ENCODE measurements at regions not wholly inside any gene's neighbourhood (a gene's known extent, or its start where the extent isn't known, plus 50 kb on each side); places are given as distances from the start of the nearest gene placed in this dataset.

- ChIA-PET RAD21 (ENCODE audit: unreplicated experiment) (no interaction called here), SMC1A (ENCODE audit: uncharacterized antibody, unreplicated experiment) (no interaction called here), POLR2A (no interaction called here), CTCF (no interaction called here)
- no TSS peak for BruUV-seq (replicated peaks)
- Histone ChIP-seq H3K4me1 (ENCODE audit: control insufficient read depth, insufficient read depth, low read length) (no peaks in the 10 kb centered on the region), H3K4me2 (ENCODE audit: control insufficient read depth, insufficient read depth) (no peak overlapping the region), H3K9ac (ENCODE audit: control insufficient read depth, insufficient read depth, low read length) (no peak overlapping the region), H3K9me3 (replicated peaks; ENCODE audit: control insufficient read depth, insufficient read depth, low read length) (no peaks in the 10 kb centered on the region), H4K20me1 (ENCODE audit: control insufficient read depth, insufficient read depth) (no peaks in the 10 kb centered on the region), H3K4me3 (no peak overlapping the region), H3K27me3 (replicated peaks in 1 of 2; ENCODE audit: control insufficient read depth in 2 of 2, insufficient read depth in 2 of 2, low read length in 1 of 2) (0 out of 4 replicates have a peak, but pooled peaks cover 0 to 3% of the 10 kb centered on the region in 2 experiments), H3K79me2 (ENCODE audit: control insufficient read depth, insufficient read depth, low read length) (no peaks in the 10 kb centered on the region), H2AFZ (ENCODE audit: control insufficient read depth, low read depth, low read length) (no peak overlapping the region), H3K36me3 (ENCODE audit: control insufficient read depth in 2 of 2, insufficient read depth in 2 of 2, low read length in 1 of 2) (no peaks in the 10 kb centered on the region), H3K27ac (ENCODE audit: control insufficient read depth, insufficient read depth) (no peak overlapping the region)
- DNase-seq (ENCODE audit: low read depth, low spot score) (no peak), FAIRE-seq (no peak), ATAC-seq (no peak)
- TF ChIP-seq ZNF384 (IDR thresholded peaks at IDR 0.05; ENCODE audit: borderline replicate concordance, low read depth, low read length) (no peak), RELB (IDR thresholded peaks at IDR 0.05; ENCODE audit: low read depth) (no peak), TCF3 (IDR thresholded peaks at IDR 0.05; ENCODE audit: borderline replicate concordance, insufficient read depth, low read depth, low read length) (no peak), ESRRA (IDR thresholded peaks at IDR 0.05; ENCODE audit: low read length) (no peak), ATF7 (IDR thresholded peaks at IDR 0.05; ENCODE audit: low read depth) (no peak), BCLAF1 (IDR thresholded peaks at IDR 0.05) (no peak), POLR2AphosphoS2 (IDR thresholded peaks at IDR 0.05; ENCODE audit: low read depth, low read length) (no peak), RBBP5 (conservative IDR thresholded peaks at IDR 0.05) (no peak), SIX5 (IDR thresholded peaks at IDR 0.05; ENCODE audit: low read depth, low read length, severe bottlenecking) (no peak), MXI1 (IDR thresholded peaks at IDR 0.05; ENCODE audit: low read depth, low read length) (no peak), BCL3 (IDR thresholded peaks at IDR 0.05; ENCODE audit: borderline replicate concordance, insufficient read depth, low read depth, low read length, poor library complexity, severe bottlenecking) (no peak), NKRF (conservative IDR thresholded peaks at IDR 0.05) (no peak)
- in situ Hi-C loops (cut with MboI): no loop called here
- intact Hi-C loops (cut with micrococcal nuclease; ENCODE audit: unreplicated experiment): no loop called here
- 67% methylated on average over 1 of the region's 1 CpG for WGBS (ENCODE audit: insufficient coverage, insufficient replicate concordance, low lambda C conversion rate, missing lambda C conversion rate)
These were observed 490.5 kb upstream of the ZNF608 start for GRCh38 chr5:125236981-125237380.

Data from GM12878 (cell line).